Neural crest cell (in vitro differentiated cells): ENCODE measurements at regions not wholly inside any gene's neighbourhood (a gene's known extent, or its start where the extent isn't known, plus 50 kb on each side); places are given as distances from the start of the nearest gene placed in this dataset.

ENCODE experiments used
- DNase-seq: peaks from one replicate; pipeline ENCODE4 v3.0.0; 2021; ENCODE audit warnings: low read depth, mixed read lengths, low spot score
- H3K27ac Mint-ChIP-seq: one replicate; pipeline ENCODE4 v1.8.0; 2021; ENCODE audit warnings: mild to moderate bottlenecking, mixed read lengths; ENCODE audit not compliant: unreplicated experiment
- H3K27me3 Mint-ChIP-seq: 2 replicates; pipeline ENCODE4 v1.8.0; 2021; ENCODE audit warnings: low read depth, mild to moderate bottlenecking, mixed read lengths
- H3K36me3 Mint-ChIP-seq: 2 replicates; pipeline ENCODE4 v1.8.0; 2021; ENCODE audit warnings: low read depth, mild to moderate bottlenecking, mixed read lengths
- H3K4me1 Mint-ChIP-seq: 2 replicates; pipeline ENCODE4 v1.8.0; 2021; ENCODE audit warnings: mixed read lengths
- H3K4me3 Mint-ChIP-seq: one replicate; pipeline ENCODE4 v1.8.0; 2021; ENCODE audit warnings: mild to moderate bottlenecking, mixed read lengths
- H3K9me3 Mint-ChIP-seq: 2 replicates; pipeline ENCODE4 v1.8.0; 2021; ENCODE audit warnings: mixed read lengths
- CTCF ChIP-seq: fragments of 200-600 bp; sonication (generic); conservative IDR thresholded peaks from 2 replicates; pipeline ENCODE4 v1.5.0; 2021; ENCODE audit warnings: antibody characterized with exemption, mild to moderate bottlenecking

DNA sequence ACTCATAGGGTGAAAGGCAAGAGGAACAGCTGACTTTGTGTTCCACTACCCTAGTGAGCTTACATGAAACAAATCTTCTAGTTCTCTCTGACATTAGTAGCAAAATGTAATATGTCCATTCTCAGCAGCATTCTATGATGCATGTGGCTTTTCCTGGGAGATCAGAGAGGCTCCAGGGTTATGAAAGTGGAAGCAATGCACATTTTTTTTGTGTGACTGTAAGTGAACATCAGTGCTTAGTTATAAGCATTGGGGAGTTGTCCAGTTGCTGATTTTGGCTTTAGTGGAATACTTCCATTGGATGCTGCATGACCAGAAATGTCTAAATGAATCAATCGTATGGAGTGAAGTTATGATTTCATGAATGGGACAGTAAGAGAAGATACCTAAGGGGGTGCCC is 255.9 kb downstream of the FAT3 start:
- Mint-ChIP-seq H3K27me3 (no peaks in the 10 kb centered on the region), H3K27ac (no peak overlapping the region), H3K4me3 (no peak overlapping the region), H3K36me3 (no peaks in the 10 kb centered on the region), H3K9me3 (peaks cover 2% of the 10 kb centered on the region), H3K4me1 (peaks cover 25% of the 10 kb centered on the region)
- DNase-seq = no peak
- no peak for TF ChIP-seq CTCF

DNA sequence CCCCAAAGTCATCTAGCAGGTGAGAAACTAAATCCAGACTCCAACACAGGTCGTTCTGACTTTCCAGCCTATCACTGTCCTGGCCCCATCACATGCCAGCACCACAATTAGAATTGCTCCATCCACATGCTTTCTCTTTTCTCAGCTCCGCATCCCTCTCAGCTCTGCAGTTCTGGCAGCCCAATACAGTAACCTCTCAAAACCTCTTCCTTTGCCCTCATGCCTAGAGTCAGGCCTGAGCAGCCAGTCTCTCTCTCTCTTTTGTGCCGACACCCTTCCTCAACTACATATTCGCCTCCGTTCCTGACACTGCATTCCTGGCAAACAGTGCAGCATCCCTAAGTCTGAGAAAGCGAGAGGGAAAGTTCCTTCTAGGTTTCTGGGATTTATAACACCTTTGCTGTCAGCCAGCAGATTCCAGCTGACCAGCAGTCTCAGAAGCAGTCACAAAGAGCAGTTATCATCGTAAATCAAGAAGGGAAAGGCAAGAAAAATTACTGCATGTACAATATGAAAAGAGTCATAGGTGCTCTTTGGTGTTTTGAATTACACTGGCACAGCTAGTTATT is 258.0 kb downstream of the FAT3 start:
- TF ChIP-seq CTCF = no peak
- Mint-ChIP-seq H3K9me3 (peaks cover 2% of the 10 kb centered on the region), H3K4me1 (peaks cover 25% of the 10 kb centered on the region), H3K4me3 (no peak overlapping the region), H3K27me3 (no peaks in the 10 kb centered on the region), H3K27ac (no peak overlapping the region), H3K36me3 (no peaks in the 10 kb centered on the region)
- no peak for DNase-seq

- no peak overlapping the region for H3K4me3 Mint-ChIP-seq
- DNase-seq = no peak
- H3K36me3 Mint-ChIP-seq = no peaks in the 10 kb centered on the region
- TF ChIP-seq CTCF = no peak
- H3K9me3 Mint-ChIP-seq = peaks cover under 1% of the 10 kb centered on the region
- H3K27me3 Mint-ChIP-seq = no peaks in the 10 kb centered on the region
- H3K27ac Mint-ChIP-seq = no peak overlapping the region
- H3K4me1 Mint-ChIP-seq = peaks cover 22% of the 10 kb centered on the region
Observed at GRCh38 chr11:92484570-92484969, 260.0 kb downstream of the FAT3 start.

DNA sequence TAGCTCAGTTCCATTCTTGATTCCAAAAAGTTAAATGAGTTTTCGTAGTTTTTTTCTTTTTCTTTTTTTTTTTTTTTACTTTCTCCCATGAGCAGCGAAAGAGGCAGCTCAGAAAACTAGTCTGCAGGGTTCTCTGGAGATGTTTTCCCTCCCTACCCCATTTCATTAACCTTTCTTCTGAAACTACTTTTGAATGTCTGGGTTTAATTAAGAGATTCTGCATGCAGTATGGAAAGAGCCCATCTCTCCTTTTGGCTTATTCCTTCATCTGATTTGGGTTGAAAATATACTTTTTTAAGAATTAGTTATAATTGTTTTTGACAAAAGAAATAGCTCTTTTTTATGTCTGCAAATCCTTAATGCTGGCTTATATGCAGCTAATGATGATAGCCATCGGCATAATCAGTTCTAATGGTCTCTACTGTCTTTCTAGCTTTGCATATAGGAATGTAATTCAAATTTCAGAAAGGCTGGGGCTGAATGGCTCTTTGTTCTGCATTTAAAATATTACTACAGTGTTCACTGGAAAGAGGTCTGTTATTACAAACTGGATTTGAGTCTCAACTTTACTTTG is 265.3 kb downstream of the FAT3 start:
- Mint-ChIP-seq H3K27me3 (no peaks in the 10 kb centered on the region), H3K36me3 (no peaks in the 10 kb centered on the region), H3K4me3 (no peak overlapping the region), H3K27ac (no peak overlapping the region), H3K4me1 (peaks cover 25% of the 10 kb centered on the region), H3K9me3 (no peaks in the 10 kb centered on the region)
- no peak for TF ChIP-seq CTCF
- DNase-seq = no peak

GRCh38 chr11:92492372-92492771 is 267.8 kb downstream of the FAT3 start:
- DNase-seq = no peak
- TF ChIP-seq CTCF = no peak
- Mint-ChIP-seq H3K4me1 (peaks cover 4% of the 10 kb centered on the region), H3K4me3 (no peak overlapping the region), H3K27ac (no peak overlapping the region), H3K27me3 (no peaks in the 10 kb centered on the region), H3K36me3 (no peaks in the 10 kb centered on the region), H3K9me3 (no peaks in the 10 kb centered on the region)
